Transverse colon (tissue), 4 donors: ENCODE measurements at regions not wholly inside any gene's neighbourhood (a gene's known extent, or its start where the extent isn't known, plus 50 kb on each side); places are given as distances from the start of the nearest gene placed in this dataset.

Experiments used
- DNase-seq: peaks from one replicate; pipeline ENCODE4 v3.0.0-alpha.2; 2019
- H3K27ac ChIP-seq, 4 donors: fragments of 200-600 bp; sonication (generic); 2 replicates each; pipeline ENCODE4 v1.5.1; 2016 to 2018; ENCODE audit warnings: inconsistent platforms in 4 of 4
- H3K27me3 ChIP-seq: fragments of 200-600 bp; sonication (generic); 2 replicates; pipeline ENCODE4 v1.5.1; 2017; ENCODE audit warnings: inconsistent platforms
- H3K36me3 ChIP-seq, 4 donors: fragments of 200-600 bp; sonication (generic); 2 replicates each; pipeline ENCODE4 v1.5.1; 2017 to 2019; ENCODE audit warnings: inconsistent platforms in 4 of 4
- H3K4me1 ChIP-seq, 4 donors: fragments of 200-600 bp; sonication (generic); 2 replicates each; pipeline ENCODE4 v1.5.1; 2017 to 2020; ENCODE audit warnings: inconsistent platforms in 4 of 4
- H3K4me3 ChIP-seq, 4 donors: fragments of 200-600 bp; sonication (generic); 1 replicate in 1 of 4; 2 replicates in 3 of 4; pipeline versions ENCODE4 v1.5.1 to v1.6.1; 2017 to 2019; ENCODE audit warnings: inconsistent platforms in 4 of 4
- H3K9me3 ChIP-seq, 2 donors: fragments of 200-600 bp; sonication (generic); 2 replicates each; pipeline ENCODE4 v1.5.1; 2017 to 2019; ENCODE audit warnings: inconsistent platforms in 2 of 2
- EP300 ChIP-seq: sonication (generic); formaldehyde crosslinking; IDR thresholded peaks from one replicate; pipeline ENCODE4 v1.6.1; 2017; ENCODE audit warnings: antibody characterized with exemption, low read depth
- POLR2A ChIP-seq: fragments of 450-650 bp; IDR thresholded peaks from one replicate; pipeline ENCODE4 v1.6.1; 2016; ENCODE audit warnings: antibody characterized with exemption, mild to moderate bottlenecking, moderate library complexity
- POLR2AphosphoS5 ChIP-seq, 3 donors: sonication (generic); formaldehyde crosslinking; IDR thresholded peaks; one replicate each; pipeline ENCODE4 v1.6.1; 2016; ENCODE audit warnings: antibody characterized with exemption in 3 of 3
- WGBS, 2 donors: methylation state at CpG; one replicate each; pipeline ENCODE4 v1.1.5; 2018; ENCODE audit warnings: low coverage in 1 of 2; 5-methylcytosine and 5-hydroxymethylcytosine counted together
- in situ Hi-C, 4 donors: fragments of 200-750 bp; cut with MboI; loops; one replicate each; pipeline versions ENCODE4 v1.15.0 to v1.15.1; 2017; ENCODE audit warnings: low sequenced_read_pairs in 3 of 4, low pct_ligation_motif_present in 1 of 4, low pct_unique_long_range_greater_than_20kb in 1 of 4
- intact Hi-C: fragments of 100-400 bp; cut with DNase I; formaldehyde crosslinking; loops from one replicate; pipeline ENCODE4 v1.15.1; 2023; ENCODE audit warnings: low total_unique reads
- TF ChIP-seq, protein P1 (sequence below), 5 experiments: fragments of 200-600 bp in 3 of 5; fragments of 450-650 bp in 2 of 5; sonication (generic) in 3 of 5; IDR thresholded peaks; 1 replicate in 2 of 5; 2 replicates in 3 of 5; pipeline ENCODE4 v1.5.1; 2016 to 2017; ENCODE audit warnings: antibody characterized with exemption in 5 of 5, inconsistent platforms in 3 of 5, mild to moderate bottlenecking in 2 of 5, moderate library complexity in 1 of 5

DNA sequence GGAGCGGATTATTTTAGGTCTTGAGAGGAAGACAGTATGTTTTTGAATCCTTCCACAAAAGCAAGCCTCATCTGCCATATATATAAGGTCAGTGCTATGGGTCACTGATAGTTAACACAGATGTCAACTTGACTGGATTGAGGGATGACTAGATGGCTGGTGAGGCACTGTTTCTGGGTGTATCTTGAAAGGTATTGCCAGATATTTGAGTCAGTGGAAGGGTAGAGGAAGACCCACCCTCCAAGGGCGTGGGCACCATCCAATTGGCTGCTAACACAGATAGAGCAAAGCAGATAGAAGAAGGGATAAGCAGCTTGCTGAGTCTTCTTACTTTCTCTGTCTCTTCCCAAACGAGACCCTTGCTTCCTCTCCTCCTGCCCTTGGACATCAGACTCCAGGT lies 185.0 kb upstream of the BTG1 start:
- Histone ChIP-seq H3K4me1 (peaks cover 0 to 10% (median 5%) of the 10 kb centered on the region in 4 donors), H3K4me3 (no peak overlapping the region), H3K27ac (no peak overlapping the region), H3K27me3 (no peaks in the 10 kb centered on the region), H3K9me3 (no peaks in the 10 kb centered on the region), H3K36me3 (no peaks in the 10 kb centered on the region)
- no peak for DNase-seq
- intact Hi-C loops (no loop called here), in situ Hi-C loops (no loop called here)
- TF ChIP-seq, protein P1, sequence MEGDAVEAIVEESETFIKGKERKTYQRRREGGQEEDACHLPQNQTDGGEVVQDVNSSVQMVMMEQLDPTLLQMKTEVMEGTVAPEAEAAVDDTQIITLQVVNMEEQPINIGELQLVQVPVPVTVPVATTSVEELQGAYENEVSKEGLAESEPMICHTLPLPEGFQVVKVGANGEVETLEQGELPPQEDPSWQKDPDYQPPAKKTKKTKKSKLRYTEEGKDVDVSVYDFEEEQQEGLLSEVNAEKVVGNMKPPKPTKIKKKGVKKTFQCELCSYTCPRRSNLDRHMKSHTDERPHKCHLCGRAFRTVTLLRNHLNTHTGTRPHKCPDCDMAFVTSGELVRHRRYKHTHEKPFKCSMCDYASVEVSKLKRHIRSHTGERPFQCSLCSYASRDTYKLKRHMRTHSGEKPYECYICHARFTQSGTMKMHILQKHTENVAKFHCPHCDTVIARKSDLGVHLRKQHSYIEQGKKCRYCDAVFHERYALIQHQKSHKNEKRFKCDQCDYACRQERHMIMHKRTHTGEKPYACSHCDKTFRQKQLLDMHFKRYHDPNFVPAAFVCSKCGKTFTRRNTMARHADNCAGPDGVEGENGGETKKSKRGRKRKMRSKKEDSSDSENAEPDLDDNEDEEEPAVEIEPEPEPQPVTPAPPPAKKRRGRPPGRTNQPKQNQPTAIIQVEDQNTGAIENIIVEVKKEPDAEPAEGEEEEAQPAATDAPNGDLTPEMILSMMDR (IDR thresholded peaks at IDR 0.05), result no peak
- TF ChIP-seq EP300, result no peak
- TF ChIP-seq POLR2A, result no peak
- WGBS, 2 donors, result 98 to 100% methylated on average over 1 to 3 of the region's 3 CpGs

DNA sequence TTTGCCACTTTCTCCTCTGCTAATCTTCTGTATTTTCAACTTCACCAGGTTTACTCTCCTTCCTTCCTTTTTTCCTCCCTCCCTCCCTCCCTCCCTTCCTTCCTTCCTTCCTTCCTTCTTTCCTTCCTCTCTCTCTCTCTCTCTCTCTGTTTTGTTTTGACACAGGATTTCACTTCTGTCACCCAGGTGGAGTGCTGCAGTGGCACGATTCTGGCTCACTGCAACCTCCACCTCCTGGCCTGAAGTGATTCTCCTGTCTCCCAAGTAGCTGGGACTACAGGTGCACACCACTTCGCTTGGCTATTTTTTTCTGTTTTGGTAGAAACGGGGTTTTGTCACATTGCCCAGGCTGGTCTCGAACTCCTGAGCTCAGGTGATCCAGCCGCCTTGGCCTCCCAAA lies 181.2 kb upstream of the BTG1 start:
- Histone ChIP-seq H3K4me3 (no peak overlapping the region), H3K27me3 (no peaks in the 10 kb centered on the region), H3K36me3 (no peaks in the 10 kb centered on the region), H3K4me1 (peaks cover 0 to 11% (median 5%) of the 10 kb centered on the region in 4 donors), H3K9me3 (no peaks in the 10 kb centered on the region), H3K27ac (no peak overlapping the region)
- DNase-seq, result no peak
- in situ Hi-C loops, result no loop called here
- TF ChIP-seq, protein P1 (IDR thresholded peaks at IDR 0.05), result no peak
- no peak for TF ChIP-seq POLR2A
- TF ChIP-seq EP300, result no peak
- TF ChIP-seq POLR2AphosphoS5 (IDR thresholded peaks at IDR 0.05), result no peak
- intact Hi-C loops, result no loop called here
- WGBS, 2 donors, result 88 to 100% methylated on average over 1 to 5 of the region's 5 CpGs

DNA sequence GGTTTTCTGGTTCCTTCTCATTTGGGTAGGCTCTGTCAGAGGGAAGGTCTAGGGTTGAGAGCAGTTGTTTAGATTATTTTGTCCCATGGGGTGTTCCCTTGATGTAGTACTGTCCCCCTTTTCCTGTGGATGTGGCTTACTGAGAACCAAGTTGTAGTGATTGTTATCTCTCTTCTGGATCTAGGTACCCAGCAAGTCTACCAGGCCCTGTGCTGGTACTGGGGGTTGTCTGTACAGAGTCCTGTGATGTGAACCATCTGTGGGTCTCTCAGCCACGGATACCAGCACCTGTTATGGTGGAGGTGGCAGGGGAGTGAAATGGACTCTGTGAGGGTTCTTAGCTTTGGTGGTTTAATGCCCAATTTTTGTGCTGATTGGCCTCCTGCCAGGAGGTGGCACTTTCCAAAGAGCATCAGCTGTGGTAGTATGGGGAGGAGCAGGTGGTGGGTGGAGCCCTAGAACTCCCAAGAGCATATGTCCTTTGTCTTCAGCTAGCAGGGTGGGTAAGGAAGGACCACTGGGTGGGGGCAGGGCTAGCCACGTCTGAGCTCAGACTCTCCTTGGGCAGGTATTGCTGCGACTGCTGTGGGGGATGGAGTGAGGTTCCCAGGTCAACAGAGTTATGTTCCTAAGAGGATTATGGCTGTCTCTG lies 179.3 kb upstream of the BTG1 start:
- Histone ChIP-seq H3K27me3 (no peaks in the 10 kb centered on the region), H3K4me3 (no peak overlapping the region), H3K9me3 (no peaks in the 10 kb centered on the region), H3K4me1 (peaks cover 0 to 6% (median 3%) of the 10 kb centered on the region in 4 donors), H3K27ac (no peak overlapping the region), H3K36me3 (no peaks in the 10 kb centered on the region)
- 91% methylated on average over 3 of the region's 3 CpGs; no CpG with 5 or more reads in 1 of the 2 donors for WGBS, 2 donors
- in situ Hi-C loops, result no loop called here
- intact Hi-C loops, result no loop called here
- no peak for TF ChIP-seq POLR2A
- TF ChIP-seq EP300, result no peak
- TF ChIP-seq POLR2AphosphoS5 (IDR thresholded peaks at IDR 0.05), result no peak
- TF ChIP-seq, protein P1 (IDR thresholded peaks at IDR 0.05), result no peak
- no peak for DNase-seq

DNA sequence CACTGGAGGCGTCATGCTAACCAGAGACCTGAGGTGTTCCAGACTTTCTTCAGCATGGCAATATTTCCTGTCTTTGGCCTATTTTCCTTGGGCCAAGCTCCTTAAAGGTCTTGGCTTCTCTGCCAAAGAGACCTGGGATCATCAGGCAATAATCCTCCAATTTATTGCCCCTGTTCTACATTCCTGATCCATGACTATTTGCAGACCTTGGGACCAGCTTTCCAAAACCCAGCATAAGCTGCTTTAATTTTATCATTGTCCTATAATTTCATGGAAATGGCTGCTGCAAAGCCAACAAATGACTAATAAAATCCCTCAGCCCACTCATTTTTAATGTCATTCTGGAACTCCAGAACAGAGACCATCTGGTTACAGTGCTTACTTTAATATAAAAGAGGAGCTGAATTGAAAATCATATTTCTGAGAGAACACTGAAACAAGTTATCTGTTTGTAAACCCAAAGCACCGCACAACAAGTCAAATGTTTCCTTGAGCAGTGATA lies 166.9 kb upstream of the BTG1 start:
- Histone ChIP-seq H3K4me1 (peaks cover 0 to 3% (median 0%) of the 10 kb centered on the region in 4 donors), H3K4me3 (no peak overlapping the region), H3K27me3 (no peaks in the 10 kb centered on the region), H3K9me3 (no peaks in the 10 kb centered on the region), H3K27ac (no peak overlapping the region), H3K36me3 (no peaks in the 10 kb centered on the region)
- DNase-seq, result no peak
- intact Hi-C loops (no loop called here), in situ Hi-C loops (no loop called here)
- WGBS, 2 donors, result 86% methylated on average over 2 of the region's 2 CpGs; no CpG with 5 or more reads in 1 of the 2 donors
- TF ChIP-seq POLR2A (no peak), EP300 (no peak), POLR2AphosphoS5 (IDR thresholded peaks at IDR 0.05) (no peak)
- TF ChIP-seq, protein P1 (IDR thresholded peaks at IDR 0.05), result no peak
